Right lung (tissue), 2 donors: ENCODE measurements at regions not wholly inside any gene's neighbourhood (a gene's known extent, or its start where the extent isn't known, plus 50 kb on each side); places are given as distances from the start of the nearest gene placed in this dataset.

ENCODE experiments used
- DNase-seq, 2 donors: peaks; one replicate each; pipeline ENCODE4 v3.0.0-alpha.2; 2013

- no peak for DNase-seq
Measured at GRCh38 chr12:105927564-105927963, 211.2 kb downstream of the NUAK1 start.

- no peak for DNase-seq
Measured at GRCh38 chr12:105928436-105928835, 210.3 kb downstream of the NUAK1 start.

GRCh38 chr12:105929192-105929591 is 209.6 kb downstream of the NUAK1 start:
- no peak for DNase-seq

GRCh38 chr12:105930557-105931503 is 207.9 kb downstream of the NUAK1 start:
- no peak for DNase-seq

- DNase-seq: no peak
Measured at GRCh38 chr12:105931762-105932570, 206.8 kb downstream of the NUAK1 start.

GRCh38 chr12:105933671-105934665 is 204.8 kb downstream of the NUAK1 start:
- peak; percentile 32 to 51 for DNase-seq

- no peak for DNase-seq
Measured at GRCh38 chr12:105935106-105935505, 203.6 kb downstream of the NUAK1 start.

- no peak for DNase-seq
Measured at GRCh38 chr12:105935981-105936380, 202.8 kb downstream of the NUAK1 start.

- no peak for DNase-seq
Measured at GRCh38 chr12:105936496-105936895, 202.3 kb downstream of the NUAK1 start.

GRCh38 chr12:105937009-105937408 is 201.7 kb downstream of the NUAK1 start:
- DNase-seq: no peak

- no peak for DNase-seq
Measured at GRCh38 chr12:105939181-105939721, 199.5 kb downstream of the NUAK1 start.

- DNase-seq: no peak
Measured at GRCh38 chr12:105942281-105942680, 196.5 kb downstream of the NUAK1 start.

GRCh38 chr12:105943525-105943924 is 195.2 kb downstream of the NUAK1 start:
- no peak for DNase-seq

- DNase-seq: no peak
Measured at GRCh38 chr12:105944628-105945027, 194.1 kb downstream of the NUAK1 start.

- DNase-seq: no peak
Measured at GRCh38 chr12:105945880-105946279, 192.9 kb downstream of the NUAK1 start.

- peak; percentile 44 to 45 for DNase-seq
Measured at GRCh38 chr12:105946493-105946901, 192.3 kb downstream of the NUAK1 start.

GRCh38 chr12:105947906-105948305 is 190.8 kb downstream of the NUAK1 start:
- no peak for DNase-seq

- no peak for DNase-seq
Measured at GRCh38 chr12:105948331-105948730, 190.4 kb downstream of the NUAK1 start.

GRCh38 chr12:105949391-105949790 is 189.4 kb downstream of the NUAK1 start:
- DNase-seq: no peak

- no peak for DNase-seq
Measured at GRCh38 chr12:105951732-105952131, 187.0 kb downstream of the NUAK1 start.
